ENCODE measurements at regions not wholly inside any gene's neighbourhood (a gene's known extent, or its start where the extent isn't known, plus 50 kb on each side); places are given as distances from the start of the nearest gene placed in this dataset.

DNA sequence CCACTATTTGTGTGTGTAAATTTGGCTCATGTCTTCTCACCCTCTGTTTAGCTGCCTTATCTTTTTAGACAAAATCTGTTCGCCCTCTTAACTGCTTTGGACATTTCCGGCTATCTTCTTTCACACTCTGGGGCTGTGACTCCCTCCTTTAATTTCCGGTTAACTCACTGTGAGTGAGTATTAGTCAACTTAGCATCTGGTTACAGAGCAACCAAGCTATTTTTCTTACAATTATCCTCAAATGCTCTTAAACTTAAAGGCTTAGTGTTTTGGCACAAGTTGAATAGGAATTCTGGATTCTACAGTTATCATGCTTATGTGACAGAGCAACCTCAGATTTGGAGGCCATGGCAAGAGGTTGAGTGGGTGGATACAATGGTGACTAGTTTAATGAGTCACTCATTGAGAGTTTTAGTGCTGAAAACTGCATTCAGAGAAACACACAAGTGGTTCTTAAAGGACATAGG is 177.6 kb upstream of the SEMA3A start:
- DNase-seq: no peak

DNA sequence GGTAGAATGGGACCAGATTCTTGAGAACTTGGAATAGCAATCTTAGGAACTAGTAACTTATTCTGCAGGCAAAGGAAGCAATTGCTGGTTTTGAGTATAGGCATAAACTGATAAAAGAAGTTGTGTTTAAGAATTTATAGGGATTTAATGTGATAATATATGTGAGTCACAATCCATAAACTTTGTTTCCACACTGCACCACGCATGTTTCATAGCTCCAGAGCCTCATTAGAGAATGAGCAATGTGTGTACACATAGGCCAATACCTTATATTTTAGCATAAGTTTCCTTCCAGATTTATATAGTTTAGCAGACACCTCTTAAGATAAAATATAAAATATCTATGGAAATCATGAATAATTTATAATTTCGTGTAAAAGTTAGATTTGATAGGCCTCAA is 175.5 kb upstream of the SEMA3A start:
- no peak for DNase-seq

DNA sequence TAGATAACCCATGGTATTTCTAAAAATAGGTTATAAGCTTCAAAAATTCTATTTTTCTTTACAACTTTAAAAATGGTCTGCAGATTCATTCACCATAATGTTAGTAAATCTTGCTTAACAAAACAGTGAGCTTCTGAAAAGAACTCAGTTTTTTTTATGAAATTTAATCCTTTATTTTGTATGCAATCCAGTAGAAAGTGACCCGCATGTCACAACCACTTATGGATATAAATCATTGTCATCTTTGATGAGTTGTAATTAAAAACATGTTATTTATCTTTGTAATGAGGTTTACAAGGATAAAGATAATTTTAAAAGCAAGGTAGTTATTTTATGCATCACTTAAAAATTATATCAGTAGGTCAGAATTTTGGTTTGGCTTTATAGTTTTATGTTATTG is 173.5 kb upstream of the SEMA3A start:
- DNase-seq: no peak

DNA sequence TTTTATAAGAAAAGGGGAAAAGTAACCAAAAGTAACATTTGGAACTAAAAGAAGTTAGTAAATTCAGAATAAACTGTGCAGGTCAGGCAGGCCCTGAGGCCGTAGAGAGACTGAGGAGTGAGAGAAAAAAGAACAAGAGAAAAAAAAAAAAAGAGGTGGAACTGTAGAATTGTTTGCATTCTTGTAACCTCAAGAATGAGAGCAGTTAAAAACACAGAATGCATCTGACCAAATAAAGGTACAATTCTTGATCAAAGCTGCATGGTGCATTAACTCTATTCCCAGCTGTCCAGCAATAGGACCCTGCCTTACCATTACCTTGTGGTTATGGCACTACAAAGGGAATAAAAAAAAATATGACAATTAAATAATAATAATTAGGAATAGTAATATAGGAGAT is 170.1 kb upstream of the SEMA3A start:
- DNase-seq: no peak

DNA sequence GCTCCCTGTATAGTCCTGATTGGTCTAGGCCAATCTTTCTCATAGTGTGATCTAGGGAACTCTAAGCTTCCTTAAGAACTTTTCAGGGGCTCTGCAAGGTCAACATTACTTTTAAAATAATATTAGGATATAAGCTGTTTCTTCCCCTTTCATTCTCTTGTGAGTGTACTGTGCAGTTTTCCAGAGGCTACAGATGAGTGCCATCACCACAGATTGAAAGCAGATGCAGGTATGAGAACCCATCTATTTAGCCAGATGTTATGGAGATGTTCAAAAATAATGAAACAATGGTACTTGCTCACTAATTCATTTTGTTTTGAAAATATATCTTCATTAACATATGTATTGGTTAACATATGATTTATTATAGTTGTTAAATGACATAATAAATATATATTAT is 169.2 kb upstream of the SEMA3A start:
- DNase-seq: no peak

DNA sequence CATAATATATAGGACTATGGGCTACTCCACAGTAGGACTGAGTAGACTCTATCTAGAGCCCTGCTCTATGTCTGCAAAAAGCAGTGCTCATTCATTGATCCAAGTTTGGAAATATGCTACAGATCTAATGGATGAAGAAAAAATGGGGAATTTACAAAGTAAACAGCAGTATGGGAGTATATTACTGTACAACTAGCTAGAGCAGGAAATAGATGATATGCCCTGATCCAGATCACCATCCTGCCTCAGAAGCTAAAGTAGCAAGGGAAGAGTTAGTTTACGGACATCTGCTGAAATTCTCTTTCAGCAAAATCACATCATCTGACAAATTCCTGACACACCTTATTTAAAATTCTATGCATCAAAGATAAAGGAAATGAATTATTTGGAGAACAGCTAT is 168.2 kb upstream of the SEMA3A start:
- no peak for DNase-seq

DNA sequence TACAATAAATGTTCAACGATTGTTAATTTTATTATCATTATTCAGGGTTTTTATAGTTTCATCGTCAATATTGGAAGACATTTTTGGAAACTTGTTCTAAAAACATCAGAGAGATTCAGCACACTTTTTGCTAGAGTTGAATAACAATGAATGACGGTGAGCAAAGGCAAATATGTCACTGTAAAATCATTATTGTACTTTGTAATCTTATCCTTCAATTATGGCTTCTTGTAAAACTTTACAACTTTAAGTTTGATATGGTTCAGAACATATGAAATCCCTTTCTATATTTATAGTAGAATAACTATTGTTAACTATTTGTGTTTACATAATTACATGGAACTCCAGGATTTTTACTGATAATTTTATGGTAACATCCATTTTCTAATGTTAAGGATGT is 167.8 kb upstream of the SEMA3A start:
- no peak for DNase-seq

DNA sequence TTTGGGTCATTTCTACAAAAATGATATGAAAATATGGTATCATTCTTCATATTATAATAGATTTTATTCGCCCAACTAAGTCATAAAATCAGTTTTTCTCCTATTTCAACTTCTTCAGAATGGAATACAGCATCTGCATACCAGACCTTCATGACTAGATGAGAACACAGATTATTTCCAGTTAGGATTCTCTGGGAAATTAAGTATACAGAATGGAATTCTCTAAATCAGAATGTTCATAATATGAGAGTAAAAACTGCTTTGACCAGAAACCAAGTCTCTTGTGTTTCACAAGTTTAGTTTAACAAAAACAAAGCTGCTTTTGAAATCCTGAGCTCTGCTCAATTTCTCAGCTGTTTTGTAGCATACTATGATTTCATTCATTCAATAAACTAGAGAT is 160.3 kb upstream of the SEMA3A start:
- DNase-seq: no peak

DNA sequence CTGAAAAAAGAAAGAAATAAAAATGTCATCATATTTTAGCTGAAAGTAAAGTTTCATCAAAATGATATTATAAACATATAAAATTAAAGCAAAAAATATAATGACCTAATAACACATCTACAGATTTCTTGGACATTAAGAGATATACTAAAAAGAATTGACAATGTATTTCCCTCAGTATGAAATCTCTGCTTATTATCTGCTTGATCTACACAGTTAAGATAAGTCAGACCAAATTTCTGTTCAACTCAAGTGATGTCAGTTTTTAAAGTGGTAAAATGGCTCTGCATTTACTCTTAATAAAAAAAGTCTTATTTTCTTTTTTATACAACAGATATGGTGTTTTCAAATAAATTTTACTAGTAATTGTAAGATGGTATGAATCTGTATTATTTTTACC is 159.4 kb upstream of the SEMA3A start:
- DNase-seq: no peak

DNA sequence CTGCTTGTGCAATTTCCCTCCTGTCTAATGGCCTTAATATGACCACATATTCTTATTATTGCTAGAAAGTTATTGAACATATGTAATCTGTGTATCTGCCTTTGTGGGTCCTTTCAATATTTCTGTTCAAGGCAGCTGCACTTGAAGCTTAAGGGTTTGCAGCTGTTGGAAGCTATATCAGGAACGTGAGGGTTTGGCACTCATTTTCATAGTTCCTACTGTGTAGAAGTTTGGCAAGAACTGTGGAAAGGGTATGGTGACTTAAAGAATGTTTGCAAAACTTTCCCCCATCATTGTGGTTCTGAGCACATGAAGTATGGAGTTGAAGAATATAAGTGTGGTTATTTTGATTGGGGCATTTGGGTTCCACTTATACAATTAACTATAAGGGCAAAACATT is 144.7 kb upstream of the SEMA3A start:
- no peak for DNase-seq

DNA sequence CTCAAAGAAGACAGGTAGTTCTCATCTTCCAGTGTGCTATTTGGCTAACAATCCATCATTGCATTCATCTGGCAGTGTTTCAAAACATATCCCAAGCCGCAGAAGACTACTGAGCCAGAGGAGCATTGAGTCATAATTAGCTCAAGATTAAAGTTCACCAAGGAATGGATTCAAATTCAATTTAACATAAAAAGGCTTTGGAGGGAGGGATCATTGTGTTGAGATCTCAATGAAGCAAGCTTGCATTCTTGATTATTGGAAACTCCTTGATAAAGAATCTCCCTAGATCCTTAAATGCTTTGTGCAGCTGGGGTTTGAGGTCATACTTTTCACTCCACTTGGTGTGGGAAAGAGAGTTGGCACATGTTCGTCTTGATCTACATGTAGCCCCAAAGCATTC is 142.8 kb upstream of the SEMA3A start:
- DNase-seq: no peak

DNA sequence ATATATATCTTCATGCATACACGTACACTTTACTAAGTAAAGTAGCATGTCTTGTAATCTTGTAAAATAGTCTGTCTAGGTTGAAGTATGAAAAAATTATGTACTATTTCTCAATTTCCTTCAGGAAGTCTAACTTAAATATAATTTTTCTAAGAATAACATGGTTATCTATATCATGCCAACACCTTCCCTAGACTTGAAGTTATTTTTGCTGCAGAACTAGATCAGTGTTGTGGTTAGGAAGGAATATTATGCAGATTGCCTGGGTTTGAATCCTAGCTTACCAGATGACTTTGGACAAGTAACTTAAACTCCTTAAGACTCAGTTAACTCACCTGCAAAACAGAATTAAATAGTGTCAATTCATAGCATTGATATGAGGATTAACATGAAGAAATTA is 142.2 kb upstream of the SEMA3A start:
- DNase-seq: no peak

DNA sequence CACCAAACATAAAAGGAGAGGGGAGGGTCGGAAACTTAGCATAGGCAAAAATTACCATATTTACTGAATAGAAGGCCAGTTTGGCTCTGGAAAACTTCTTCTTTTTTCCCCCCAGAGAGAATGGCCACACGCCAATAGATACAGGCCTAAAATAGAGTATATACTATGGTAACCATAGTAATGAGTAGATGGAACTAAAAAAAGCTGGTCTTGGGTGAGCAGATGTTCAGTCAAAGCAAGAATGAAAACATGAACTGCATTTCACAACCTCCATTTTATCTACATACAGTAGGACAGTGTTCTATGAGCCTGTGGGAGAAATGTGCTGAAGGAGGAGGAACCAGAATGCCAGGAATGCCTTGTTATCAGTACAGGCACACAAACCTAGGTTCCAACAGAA is 141.7 kb upstream of the SEMA3A start:
- DNase-seq: no peak

DNA sequence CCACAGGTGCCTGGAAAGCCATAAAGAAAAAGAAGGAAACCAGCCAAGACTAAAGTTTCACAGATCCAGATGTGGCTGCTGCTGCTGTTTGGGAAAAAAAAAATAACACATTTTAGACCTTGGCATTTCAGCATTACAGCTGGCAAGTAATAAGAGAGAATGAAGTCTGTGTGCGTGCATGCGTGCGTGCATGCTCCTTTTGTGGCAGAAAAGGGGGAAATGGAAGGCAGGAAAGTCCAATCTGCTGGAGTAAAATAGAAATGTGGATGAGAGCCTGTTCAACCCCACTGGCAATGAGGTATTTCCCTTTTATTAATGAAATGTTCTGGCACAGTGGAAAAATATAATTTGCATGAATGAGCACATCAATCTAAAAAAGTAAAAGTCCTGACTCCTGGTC is 137.0 kb upstream of the SEMA3A start:
- no peak for DNase-seq

DNA sequence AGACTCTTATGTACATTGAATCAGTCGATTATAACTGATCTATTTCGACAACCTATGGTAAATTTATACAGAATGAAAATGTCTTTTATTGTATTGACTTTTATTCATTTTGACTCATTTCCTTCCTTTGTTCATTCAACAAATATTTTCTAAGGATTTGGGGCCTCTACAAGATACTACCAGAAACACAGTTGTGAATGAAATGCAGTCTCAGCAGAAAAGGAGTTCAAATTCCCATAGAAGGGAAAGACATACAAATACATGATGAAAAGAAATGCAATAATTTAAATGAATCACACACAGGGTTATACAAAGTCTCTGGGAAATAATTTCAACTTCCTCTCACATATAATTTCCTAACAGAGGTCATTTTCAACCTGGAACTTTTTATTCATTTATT is 134.0 kb upstream of the SEMA3A start:
- DNase-seq: no peak

DNA sequence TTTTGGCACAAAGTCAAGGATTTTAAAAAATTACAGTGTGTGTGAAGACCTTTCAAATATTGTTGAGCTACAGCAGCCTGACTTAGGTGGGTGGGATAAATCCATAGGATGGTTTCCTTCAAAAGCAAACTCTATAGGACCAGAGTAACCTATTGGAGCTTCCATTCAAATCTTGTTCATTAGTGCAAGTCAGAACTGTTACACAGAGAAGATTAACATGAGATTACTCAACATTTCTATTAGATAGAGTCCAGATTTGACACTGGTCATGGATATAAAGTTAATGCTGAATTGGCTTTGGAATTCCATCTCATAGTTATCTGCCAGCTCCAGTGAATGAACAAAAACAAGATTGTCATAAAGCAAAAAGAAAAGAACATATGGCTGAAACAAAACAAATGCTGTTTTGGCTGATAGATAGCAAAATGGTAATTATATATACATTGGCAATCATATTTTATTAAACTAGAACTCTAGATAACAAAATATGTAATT is 129.6 kb upstream of the SEMA3A start:
- DNase-seq: no peak

DNA sequence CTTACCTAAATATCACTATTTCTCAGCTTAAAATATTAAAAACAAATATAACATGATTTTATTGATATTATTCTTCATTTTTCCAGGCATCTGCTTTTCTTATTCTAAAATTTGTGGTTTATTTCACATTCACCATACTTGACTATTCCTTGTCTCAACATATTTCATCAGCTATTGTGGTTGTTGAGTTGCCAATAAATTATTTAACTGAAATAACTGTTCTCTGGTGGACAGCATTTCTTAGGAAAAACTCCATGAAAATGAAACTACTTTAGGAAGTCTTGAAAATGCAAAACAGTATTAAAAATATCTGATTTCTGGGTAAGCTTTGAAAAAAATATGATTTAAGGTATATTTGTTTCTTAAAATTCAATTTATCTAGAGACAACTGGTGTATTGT is 122.9 kb upstream of the SEMA3A start:
- no peak for DNase-seq

DNA sequence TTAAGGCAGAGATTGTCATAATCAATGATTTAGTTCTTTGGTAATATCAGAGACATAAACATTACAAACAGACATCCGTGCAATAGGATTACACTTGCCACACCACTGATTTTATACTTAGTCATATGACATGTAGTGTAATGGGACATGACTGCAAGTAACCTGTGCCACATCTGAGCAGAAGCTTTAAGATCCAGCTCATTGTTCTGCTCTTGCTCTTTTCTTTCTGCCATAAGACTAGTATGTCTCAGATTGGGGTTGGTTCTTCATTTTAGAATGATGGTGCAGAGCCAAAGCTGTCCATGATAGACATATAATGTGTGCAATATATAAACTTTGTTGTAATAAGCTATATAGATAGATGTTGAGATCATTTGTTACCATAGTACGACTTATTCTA is 119.7 kb upstream of the SEMA3A start:
- no peak for DNase-seq

DNA sequence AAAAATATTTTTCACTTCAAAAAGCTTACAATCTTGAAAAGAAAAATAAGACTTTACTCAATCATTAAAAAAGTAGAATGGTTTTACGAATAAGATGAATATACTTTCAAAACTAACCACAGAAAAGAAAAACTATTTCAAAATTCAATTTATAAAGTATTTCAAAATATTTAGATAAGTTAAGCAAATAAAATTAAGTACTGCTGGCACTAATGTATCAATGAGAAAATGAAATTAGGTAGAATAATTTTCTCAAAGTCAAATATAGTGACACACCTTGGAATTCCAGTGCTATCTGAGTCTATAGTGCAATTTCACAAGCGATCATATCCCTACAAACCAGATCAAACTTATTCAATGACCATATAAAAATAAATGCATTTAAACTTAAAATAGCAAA is 109.8 kb upstream of the SEMA3A start:
- DNase-seq: no peak

DNA sequence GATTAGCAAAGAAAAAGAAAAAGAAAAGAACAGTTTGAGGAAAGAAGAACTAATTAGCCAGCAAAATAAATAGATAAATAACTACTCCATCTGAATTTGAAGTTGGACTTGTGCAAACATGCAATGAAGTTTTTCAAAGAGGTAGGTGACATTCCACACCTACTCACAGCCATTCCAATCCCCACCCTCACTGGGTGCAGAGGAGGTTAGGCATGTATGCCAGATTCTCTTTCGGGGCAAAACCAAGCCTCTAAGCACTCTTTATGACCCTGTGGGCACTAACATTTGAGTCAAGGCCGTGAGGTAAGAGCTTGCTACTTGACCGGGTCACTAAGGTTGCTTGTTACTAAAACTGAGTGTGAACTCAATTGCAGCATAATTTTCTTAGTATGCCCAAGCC is 108.4 kb upstream of the SEMA3A start:
- DNase-seq: no peak

DNA sequence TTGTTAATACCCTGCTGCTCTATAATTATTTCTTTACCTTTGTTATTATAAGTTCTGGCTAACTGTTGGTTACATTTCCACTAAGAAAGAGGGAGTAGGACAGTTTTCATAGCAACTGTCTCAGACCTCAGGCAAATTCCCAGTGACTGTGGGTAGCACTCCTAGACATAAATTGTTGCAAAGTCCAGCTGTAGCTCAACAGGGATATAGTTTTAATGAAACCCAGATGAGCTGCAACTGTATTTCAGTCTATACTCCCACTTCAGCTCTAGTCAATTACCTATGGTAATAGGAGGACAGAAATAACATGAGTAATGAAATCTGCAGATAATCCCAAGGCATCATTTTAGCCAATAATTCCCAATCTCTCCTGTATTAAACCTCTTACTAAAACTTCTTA is 103.0 kb upstream of the SEMA3A start:
- no peak for DNase-seq

DNA sequence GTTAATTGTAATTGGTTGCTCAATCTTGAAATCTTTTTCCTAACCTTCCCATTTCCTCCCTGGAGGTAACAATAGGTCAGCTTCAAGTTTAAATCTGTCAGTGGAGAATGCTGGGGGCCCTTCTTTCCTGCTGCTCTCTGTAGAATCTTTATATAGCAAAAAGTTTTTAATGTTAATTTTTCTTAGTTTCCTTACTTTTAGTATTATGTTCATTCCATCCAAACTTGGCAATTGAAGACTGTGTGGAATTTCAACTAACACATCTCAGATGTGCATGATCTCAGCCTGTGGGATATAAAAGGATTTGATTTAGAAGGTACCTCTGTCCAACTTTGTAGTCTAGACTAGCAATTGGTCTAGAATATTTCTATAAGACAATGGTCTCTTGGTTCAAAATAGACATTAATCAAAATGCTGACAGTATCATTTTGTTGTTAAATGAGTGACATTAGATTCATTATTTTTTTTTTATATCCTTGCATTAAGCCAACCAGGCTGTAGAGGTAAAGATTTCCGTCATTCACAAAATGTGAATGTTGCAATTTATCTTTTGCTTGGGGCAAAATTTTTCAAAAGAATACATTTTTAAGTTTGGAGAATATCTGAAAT is 100.4 kb upstream of the SEMA3A start:
- no peak for DNase-seq

DNA sequence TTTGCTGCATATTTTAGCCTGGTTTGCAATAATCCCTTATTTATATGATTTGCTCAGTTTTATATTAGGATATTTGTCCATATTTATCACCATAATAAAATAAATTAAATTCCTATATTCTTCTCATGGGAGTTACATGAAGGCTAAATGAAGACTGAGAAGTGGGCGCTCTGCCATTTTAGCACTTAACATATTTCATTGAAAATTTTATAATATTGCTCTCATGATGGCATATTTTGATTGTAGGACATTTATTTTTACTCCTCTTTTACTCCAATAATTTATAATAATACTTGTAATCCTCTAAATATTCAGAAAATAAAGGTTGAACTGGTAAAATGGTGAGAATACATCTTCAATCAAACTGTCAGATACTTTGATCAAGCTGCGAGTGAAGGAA is 99.8 kb upstream of the SEMA3A start:
- no peak for DNase-seq

DNA sequence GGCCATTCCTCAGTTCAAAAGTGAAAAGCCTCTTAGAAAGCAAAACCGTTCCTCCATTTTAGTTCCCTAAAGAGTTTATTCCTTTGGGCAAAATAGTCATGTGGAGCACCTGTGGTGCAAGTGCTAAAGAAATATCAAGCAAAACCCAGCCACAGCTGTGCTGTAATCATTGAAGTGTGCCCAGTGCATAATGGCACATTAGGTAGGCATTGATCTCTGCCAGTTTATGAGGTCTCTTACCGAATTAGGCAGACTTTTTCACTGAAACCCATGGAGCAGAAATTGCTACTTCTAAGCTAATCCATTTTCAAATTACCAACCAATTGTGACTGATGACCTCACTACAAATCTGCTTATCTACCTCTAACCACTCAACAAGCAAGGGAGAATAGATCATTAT is 97.2 kb upstream of the SEMA3A start:
- peak; percentile 14 to 43 for DNase-seq

DNA sequence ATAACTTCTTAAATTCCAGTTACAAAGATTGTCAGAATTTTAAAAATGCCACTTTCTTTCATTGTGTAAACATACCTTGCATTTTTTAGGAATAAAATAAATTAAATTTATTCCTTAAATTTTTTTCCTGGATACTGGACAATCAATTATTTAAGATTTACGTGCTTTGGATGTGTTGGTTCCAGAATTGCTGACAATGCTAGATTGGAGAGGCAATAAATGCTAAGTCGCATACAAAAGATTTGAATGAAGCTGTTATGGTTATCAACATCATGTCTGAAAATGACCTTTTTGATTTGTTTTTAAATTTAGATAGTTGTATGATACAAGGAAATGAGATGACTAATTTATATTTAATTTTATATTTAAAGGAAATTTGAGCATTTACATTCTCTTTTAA is 89.2 kb upstream of the SEMA3A start:
- no peak for DNase-seq

DNA sequence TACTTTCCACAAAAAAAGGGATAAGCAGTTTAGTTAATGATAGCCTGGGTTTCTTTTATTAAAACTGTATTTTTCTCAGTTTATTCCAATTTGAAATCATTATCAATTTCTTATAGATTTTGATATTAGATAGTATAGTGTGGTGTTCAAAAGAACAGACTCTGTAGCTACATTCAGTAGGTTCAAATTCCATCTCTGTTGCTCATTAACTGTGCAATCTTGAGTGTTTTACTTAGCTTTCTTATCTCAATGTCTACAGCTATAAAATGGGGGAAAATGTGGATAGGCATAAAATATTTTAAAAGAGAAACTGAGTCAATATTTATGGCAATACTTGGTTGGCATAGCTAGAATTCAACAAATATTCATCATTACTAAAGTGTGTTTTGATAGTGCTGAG is 86.9 kb upstream of the SEMA3A start:
- no peak for DNase-seq
